ENCODE measurements at regions not wholly inside any gene's neighbourhood (a gene's known extent, or its start where the extent isn't known, plus 50 kb on each side); places are given as distances from the start of the nearest gene placed in this dataset.
"Not testable (repeated sequence)": the region's sequence is repeated elsewhere in the genome, so short reads cannot be mapped to it uniquely, and the experiment has no call there.

DNA sequence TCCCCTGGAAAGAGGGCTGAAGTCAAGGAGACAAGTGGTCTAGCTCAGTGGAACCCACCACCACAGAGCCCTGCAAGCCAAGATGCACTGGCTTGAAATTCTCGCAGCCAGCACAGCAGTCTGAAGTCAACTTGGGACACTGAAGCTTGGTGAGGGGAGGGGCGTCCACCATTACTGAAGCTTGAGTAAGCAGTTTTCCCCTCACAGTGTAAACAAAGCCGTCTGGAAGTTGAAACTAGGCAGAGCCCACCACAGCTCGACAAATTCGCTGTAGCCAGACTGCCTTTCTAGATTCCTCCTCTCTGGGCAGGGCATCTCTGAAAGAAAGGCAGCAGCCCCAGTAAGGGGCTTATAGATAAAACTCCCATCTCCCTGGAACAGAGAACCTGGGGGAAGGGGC lies 87.3 kb upstream of the KITLG start:
- DNase-seq: not testable (repeated sequence)

DNA sequence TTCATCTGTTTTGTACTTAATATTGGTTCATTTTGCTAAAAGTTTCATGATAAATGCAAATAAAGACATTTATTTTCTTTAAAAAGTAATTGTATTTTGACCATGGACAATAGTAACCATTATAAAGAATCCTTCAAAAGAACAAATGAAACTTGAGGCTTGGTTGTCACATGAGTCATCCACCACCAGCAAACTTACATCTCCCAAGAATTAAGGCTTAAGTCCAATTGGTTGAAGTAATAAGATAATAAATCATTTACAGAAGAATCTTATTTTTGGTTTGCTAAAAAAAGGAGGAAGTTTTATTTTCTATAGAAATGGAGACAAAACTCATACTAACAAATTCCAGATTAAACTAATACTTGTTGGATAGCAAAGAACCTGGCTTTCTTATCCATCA lies 84.8 kb upstream of the KITLG start:
- no peak for DNase-seq

DNA sequence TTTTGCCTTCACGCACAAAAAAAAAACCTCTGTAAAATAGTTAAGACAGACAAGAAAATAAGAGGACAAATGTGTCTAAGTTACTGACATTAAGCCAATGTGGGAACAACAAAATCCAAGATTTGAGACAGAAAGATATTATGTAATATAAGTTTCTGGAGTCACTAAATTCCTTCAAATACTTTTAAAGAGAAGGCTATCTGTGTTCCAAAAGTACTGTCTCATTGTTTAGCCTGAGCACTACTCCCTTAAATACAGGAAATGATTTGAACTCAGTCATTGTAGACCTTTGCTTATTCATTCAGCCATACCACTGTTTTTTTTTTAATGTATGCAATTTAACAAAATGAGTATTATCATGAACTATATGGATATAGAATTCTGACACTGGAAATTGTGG lies 82.7 kb upstream of the KITLG start:
- DNase-seq: no peak

DNA sequence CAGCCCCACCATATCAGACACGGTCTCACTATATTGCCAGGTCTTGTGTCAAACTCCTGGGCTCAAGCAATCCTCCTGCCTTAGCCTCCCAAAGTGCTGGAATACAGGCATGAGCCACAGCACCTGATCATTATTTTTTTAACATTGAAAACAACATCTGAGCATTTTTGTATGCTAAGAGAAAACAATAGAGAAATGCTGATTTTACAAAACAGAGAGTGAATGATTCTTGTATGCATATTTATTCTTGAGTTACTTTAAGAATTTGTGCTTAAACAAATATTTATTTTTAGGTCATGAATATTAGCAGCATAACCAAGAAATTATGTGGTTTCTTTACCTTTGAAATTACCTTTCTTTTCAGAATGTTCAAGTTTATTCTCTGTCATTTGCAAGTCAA lies 81.8 kb upstream of the KITLG start:
- no peak for DNase-seq

DNA sequence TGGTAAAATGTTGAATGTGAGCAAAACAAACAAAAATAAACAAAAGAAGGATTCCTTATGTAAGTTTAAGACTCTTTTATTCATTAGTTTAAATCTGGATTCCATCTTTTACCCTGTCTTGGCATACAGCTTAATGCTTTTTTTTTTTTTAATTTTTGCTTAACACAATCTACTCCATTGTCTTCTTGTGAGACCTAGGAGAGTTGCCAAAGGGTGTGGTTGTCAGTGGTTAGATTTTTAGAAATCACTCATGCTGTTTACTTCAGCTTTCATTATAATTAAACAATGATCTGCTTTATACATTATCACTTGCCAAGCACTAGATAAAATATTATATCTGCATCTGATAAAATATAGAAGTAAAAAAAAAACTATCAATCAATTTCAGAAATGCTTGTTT lies 77.7 kb upstream of the KITLG start:
- DNase-seq: no peak

DNA sequence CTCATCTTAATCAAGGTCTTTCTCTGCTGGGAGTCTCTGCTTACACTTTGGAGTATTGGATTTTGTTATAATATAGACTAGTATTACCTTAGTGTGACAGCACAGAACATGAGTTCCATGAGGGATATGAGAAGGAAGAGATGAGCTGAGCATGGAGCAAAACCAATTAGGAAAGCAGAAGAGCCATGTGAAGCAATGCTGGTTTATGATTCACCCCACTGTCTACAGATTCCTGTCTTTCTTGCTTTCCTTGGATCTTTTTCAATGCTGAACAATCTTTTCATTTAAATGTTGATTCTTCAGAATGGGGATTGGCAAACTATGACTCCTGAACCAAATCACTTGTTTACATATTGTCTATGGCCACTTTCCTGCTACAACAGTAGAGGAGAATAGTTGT lies 70.4 kb upstream of the KITLG start:
- DNase-seq: no peak

DNA sequence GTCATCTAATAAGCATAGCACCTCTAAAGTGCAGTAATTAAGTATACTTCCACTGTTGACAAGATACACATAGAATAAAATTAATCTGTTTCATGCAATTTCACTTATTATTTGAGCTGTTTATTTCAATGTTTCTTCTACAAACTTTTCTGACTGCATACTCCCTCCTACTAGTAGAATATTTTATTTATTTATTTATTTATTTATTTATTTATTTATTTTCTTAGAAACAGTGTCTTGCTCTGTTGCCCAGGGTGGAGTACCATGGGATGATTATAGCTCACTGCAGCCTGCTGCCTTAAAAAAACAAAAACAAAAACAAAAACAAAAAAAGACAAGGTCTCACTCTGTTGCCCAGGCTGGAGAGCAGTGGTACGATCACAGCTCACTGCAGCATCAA lies 68.4 kb upstream of the KITLG start:
- DNase-seq: no peak

DNA sequence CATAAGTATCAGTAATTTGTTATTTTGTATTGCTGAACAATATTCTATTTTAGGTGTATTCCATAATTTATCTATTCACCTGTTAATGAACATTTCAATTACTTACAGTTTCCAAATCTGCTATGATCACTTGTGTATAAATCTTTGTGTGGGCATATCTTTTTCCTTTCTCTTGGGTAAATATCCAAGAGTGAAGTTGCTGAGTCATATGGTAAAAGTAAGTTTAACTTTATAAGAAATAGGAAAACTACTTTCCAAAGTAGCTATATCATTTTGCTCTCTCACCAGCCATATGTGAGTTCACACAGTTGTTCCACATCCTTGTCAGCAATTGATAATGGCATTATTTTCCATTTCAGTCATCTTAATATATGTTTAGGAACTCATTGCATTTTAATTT lies 66.6 kb upstream of the KITLG start:
- no peak for DNase-seq

DNA sequence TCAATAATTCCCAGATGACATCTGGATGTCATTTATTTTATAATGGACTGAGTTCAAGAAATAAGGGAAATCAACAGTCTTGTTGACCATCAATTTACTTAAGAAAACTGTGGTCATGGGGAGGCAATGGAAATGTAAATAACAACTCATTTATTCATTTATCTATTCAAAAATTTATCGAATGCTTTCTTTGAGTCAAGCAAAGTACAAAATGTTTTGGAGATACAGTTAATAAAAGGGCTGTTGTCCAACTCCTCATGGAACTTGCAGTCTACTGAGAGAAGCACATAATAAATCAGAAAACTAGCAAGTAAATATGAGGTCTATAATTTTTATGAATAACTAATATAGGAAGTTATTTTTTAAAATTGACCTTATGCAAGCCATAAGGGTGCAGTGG lies 65.5 kb upstream of the KITLG start:
- DNase-seq: no peak

DNA sequence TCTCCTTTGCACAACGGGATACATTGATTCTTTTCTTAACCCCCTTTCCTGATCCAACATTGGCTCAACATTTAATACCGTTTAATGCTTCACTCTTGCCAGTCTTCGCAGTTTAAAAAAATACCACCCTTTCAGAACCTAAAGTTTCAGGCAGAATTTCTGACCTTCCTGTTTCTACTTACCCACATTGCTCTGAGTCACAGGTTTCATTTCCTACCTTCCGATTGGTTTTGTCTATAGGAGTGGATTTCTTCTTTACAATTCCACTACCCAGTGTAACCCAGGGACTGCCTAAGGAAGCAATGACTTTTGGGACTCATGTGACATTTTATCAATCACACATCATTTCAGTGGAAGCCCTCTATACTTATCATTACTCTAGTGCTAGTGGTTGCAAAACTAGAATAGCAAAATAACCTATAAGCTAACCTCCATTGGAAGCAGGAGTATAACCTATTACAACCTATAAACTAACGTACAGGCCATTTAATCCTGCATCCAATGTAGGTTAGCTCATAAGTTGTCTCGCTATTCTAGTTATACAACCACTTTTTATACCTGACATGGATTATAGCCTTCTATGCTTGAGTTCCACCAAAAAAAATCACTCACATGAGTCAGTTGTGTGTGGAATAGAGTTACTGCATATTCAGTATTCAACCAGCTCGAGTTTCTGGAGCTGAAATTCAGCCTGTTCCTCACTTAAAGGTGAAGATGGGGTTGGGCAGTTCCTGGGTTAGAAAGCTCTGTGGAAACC lies 64.9 kb upstream of the KITLG start:
- DNase-seq: no peak

DNA sequence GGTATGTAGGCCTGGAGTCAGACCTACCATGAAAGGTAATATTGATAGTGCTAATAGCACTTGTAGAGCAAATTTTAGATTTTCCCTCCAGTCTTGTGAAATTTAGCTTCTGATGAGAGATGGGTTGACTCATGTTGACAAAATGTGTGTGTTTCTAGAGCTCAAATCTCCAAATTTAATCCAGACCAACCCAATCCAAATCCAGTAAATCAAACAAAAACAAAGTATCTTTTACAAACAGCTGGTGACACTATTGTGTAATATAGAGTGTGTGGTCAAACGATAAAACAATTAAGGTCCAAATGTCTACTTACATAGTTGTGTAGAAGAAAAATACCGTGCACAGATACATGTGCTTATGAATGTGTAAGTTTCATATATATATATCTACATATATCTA lies 63.4 kb upstream of the KITLG start:
- no peak for DNase-seq

DNA sequence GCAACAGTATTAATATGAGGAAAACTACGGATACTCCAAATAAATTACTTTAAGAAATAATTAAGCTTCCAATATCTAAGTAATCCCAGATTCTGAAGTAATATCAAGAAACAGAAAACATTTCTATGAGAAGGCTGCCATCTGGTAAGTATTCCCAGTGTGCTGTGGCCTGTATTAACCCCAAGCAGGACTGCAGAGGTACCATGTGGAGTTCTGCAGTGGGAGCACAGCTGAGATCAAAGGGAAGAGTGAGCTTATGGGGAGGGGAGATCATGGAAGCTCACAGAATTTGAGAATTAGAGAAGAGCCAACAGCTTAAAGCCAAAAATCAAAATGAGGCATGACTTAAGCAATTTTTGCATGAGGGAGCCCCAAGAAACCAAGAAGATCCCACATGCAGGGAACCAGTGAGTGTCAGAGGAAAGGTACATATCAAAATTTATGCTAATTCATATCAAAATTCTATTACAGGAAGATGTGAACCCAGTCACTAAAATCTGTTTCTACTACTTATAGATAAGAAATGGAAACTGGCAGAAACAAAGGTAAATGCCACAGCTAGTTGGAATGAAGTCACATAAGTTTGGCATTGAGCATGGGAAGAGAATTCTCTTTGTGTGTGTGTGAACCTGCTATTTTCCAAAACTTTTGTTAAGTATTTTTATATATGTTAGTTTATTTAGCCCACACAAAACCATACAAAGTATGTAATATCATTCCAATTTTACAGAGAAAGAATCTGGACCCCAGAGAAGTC lies 62.6 kb upstream of the KITLG start:
- DNase-seq: no peak

DNA sequence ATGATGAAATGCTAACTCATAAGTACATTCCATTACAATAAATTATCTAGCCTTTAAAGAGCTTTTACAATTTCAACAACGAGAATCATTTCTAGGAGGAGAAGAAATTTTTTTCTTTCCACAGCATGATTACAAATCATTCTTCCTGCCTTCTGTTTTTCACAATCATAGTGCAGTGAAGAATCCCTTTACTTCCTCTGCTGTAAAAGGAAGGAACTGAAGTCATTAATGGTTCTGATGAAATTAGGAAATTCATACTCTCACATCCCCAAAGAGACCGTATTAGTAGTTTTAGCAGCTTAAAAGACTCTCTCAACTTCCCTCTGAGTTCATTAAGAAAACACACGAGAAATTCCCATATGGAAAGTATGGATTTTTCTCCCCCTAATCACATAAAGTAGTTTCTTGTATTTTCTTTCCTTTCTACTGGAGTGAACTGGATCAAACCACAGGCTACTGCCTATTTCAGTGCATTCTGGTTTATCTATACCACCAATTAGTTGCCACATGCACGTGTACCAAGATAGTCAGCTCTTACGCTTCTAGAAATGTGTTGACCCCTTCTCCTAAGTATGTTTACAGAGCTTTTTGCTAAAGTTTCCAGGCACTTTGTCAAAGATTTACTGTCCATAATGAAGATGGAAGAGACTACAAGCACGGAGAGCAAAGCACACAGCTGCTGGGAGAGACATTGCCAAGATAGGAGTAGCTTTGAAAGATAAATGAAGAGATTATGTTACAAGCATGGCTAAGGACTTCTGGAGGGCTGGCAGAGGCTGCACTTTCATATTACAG lies 58.9 kb upstream of the KITLG start:
- DNase-seq: peak; percentile 19

DNA sequence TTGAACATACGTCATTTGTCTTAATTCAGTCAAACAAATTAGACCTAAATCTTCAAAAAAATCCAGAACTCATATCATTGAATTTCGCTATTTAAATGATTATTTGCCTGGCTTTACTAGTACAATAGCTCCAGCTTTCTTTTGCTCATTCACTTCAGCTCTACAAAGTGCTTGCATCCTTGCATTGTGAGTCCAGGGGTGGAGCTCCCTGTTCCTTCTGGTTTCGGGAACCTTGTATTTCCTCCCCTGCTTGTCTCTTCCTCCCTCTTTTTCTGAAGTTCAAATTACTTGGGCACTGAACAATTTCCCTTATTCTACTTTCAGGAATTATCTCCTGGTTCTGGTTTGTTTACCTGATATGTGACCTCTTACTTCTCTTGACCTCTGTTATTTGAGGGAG lies 58.1 kb upstream of the KITLG start:
- no peak for DNase-seq

DNA sequence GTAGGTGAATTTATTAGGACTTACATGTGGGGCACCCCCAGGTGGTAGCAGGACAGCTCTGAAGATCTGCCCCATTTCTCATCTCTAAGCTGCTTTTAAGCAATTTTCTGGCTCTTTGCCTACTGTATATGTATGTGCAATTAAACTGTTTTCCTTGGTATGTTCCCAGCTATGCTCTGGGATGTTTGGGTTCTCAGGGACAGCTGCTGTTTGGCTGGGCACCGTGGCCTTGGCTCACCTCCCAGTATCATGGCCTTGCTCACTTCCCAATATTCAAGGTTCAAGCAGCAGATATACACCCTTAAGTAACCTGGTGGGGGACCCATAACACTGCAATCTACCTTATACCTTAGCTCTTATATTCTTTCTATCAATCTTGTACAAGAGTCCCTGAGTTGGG lies 53.7 kb upstream of the KITLG start:
- no peak for DNase-seq

DNA sequence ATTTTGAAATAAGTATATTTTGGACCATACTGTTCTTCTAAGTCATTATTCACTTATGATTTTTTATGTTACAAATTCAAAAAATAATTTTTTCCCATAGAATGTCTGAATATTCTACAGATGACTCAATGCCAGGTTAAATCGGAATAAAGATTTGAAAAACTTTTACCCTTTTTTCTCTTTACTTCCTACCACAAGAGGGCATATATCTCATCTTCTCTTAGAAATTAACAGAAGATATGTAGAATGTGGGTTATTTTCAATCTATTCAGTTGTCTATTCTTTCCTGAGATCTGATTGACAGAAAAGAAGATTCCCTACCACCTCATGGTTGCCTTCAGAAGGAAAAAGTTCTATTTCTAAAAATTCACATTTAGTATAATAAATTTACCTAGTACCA lies 53.0 kb upstream of the KITLG start:
- DNase-seq: no peak

DNA sequence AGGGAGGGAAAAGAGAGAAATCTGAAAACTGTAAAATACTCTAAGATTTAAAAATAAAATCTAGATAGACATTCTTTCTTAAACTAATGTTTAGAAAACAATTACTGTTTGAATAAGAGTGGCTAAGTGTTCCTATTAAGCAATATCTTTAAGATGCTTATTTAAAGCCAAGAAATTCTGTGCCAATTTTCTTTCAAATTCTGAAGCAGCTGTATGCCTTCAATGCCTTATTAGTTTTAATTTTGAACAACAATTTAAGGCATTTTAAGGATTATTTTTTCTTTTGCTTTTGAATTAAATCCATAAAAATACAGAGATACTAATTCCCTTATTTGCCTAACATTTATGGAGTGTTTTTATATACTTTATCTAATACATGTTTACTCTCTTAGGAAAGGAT lies 50.3 kb upstream of the KITLG start:
- no peak for DNase-seq

All from DMS79 (cell line).